HG03064 (cell line): ENCODE measurements at regions not wholly inside any gene's neighbourhood (a gene's known extent, or its start where the extent isn't known, plus 50 kb on each side); places are given as distances from the start of the nearest gene placed in this dataset.
"Not testable (repeated sequence)": the region's sequence is repeated elsewhere in the genome, so short reads cannot be mapped to it uniquely, and the experiment has no call there.

ENCODE experiments used
- ATAC-seq: cut with Tn5 transposase; IDR thresholded peaks from one replicate; pipeline ENCODE4 v1.9.1; 2021; ENCODE audit warnings: low read depth; ENCODE audit not compliant: unreplicated experiment

DNA sequence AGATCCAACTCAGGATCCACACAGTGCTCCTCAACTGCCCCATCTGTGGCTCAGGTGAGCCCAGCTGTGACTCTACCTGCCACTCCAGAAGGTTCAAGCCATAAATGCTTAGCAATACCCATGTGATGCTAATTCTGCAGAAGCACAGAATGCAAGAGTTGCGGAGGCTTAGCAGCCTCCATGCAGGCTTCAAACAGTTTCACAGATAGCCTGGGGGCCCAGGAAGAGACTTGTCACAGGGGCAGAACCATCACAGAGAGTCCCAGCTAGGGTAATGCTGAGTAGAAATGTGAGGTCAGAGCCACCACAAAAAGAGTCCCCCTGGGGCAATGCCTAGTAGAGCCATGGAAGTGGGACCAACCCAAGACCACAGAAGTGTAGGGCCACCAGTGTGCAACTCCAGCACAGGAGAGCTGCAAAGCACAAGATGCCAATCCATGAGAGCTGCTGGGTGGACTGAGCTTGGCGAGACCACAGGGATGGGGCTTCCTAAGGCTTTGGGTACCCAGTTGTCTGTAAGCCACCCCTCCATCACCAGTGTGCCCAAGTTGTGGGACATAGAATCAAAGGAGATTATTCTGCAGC, 283.9 kb downstream of the UBE3D start:
- no peak for ATAC-seq

DNA sequence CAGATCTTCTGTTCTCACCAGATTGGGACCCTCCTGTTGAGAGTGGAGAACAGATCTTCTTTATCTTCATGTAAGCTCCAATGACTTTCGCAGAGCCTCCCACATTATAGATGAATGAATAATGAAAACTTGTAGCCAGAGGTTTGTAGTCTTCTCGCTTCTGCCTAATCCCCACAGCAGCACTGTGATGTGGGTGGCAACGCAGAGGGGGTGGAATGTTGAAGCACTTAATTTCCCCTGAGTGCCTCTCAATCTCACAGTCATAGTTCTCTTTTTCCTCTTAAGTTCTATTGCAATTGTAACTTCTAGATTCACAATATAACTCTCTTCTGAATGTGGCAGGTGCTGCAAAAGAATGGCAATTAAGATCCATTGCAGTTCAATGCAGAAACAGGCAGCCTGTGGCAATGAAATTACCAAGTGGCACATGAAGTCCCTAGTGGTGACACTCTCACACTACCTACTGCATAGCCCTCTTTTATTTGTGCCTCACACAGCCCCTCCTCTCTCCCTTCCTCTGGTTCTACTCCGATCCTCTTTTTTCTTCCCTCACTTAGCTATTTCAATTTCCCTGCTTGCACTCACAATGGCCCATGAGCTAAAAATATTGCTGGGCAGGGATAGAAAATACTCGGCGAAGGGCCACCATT, 281.9 kb downstream of the UBE3D start:
- no peak for ATAC-seq

DNA sequence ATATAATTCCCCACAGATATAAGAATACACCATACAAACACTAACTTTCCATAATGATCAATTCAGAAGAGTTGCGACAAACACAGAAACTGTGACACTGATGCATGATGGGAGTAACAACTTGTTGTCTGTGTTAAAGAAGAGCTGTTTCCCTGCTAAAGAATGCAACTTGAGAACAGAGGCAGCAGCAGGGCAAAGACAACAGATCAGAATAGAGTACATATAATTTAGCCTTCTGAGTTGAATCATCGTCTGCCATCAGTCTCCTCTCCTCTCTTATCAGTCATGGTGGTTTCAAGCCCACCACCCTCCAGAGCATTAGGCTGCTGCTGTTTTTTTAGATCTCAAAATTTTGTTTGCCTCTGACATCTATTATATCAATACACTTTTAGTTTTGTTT, 280.4 kb downstream of the UBE3D start:
- ATAC-seq, result no peak

DNA sequence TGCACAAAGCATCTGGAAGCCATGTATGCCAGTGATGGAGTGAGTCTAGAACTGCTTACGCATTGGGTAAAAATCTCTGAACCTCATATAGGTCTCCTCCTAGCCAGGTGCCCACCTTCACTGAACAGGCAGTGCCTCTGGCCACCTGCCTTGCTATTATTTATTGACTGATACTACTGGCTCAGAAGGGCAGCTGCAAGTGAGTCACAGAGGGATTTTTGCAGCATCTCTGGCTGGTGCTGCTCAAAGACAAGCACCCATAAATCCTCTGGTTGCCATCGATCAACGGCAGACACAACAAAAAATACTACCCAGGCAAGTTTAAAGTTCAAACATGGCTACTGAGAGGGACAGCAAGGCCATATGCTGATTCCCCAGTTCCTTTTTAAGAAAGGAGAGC, 279.4 kb downstream of the UBE3D start:
- ATAC-seq, result no peak

DNA sequence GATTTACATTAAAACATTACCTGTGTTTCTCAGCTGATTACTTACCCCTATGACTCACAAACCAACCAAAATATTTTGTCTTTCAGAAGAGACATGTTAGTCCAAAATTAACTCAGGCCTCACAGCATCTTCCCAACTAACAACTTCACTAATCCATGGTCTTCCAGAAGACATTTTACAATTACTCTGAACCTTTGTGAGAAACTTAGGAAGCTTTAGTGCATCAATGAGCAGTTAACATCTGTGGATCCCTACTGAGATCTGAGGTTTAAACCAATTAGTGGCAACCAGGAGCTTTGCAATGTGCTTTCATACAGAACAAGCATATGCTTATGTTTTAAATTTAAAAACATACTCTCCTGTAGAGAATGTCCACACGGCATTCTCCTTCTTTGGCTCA, 269.7 kb downstream of the UBE3D start:
- no peak for ATAC-seq

DNA sequence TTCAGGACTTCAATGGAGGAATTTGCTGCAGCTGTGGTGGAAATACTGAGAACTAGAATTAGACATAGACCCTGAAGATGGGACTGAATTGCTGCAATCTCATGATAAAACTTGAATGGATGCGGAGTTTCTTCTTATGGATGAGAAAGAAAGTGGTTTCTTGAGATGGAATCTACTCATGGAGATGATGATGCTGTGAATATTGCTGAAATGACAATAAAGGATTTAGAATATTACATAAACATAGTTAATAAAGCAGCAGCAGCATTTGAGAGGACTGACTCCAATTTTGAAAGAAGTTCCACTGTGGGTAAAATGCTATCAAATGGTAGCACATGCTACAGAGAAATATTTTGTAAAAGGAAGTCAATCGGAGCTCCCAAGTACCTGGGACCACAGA, 264.6 kb downstream of the UBE3D start:
- no peak for ATAC-seq

DNA sequence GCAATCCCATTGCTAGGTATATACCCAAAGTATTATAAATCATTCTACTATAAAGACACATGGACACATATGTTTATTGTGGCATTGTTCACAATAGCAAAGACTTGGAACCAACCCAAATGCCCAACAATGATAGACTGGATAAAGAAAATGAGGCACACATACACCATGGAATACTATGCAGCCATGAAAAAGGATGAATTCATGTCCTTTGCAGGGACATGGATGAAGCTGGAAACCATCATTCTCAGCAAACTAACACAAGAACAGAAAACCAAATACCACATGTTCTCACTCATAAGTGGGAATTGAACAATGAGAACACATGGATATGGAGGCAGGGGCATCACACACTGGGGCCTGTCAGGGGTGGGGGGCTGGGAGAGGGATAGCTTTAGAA, 249.4 kb downstream of the UBE3D start:
- ATAC-seq, result not testable (repeated sequence)

DNA sequence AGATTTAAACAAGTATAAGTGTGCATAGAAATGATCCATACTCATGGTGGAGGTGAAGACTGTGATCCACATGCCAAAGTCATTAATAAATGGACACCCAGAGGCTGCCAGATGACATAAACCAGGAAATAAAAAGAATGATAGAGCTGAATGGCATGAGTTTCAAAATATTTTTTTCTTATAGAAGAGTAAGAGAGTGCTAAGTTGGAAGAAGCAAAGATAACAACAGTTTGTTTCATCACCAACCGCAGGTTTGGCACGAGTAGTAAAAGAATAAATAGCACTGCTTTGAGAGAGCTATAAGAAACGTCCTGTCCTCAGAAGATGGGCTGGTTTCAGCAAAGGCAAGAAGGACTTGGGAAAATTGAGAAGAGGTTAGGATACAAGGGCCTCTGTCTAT, 246.9 kb downstream of the UBE3D start:
- no peak for ATAC-seq

DNA sequence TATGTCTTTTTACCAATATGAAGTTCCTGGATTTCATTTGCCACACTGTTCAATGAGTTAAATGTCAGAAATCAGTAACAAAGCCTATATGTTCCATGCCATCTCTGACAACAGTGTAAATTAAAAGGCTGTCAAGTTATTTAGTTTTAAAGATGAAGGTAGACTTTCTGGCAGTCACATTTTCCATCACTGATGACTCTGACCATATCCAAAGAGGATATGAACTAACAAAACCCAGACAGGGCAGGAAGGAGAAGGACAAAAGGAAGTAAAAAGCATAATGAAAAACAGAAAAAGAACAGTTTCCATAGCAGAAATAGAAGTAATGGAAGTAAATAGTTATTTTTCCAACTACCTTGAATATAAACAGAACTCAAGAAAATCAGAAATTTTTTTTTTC, 242.3 kb downstream of the UBE3D start:
- ATAC-seq, result no peak

DNA sequence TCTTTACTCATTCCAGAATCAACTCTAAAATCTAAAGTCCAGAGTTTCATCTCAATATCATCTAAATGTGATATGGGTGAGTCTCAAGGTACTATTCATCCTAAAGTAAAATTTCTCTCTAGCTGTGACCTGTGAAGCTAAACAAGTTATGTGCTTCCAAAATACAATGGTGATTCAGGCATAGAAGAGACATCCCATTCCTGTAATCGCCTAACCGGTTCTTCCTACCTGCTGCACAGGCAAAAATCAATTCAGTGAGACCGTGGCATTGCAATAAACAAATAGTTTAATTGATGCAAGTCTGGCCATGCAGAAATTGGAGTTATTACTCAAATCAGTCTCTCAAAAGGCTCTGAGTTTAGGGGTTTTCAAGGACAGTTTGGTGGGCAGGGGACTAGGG, 232.8 kb downstream of the UBE3D start:
- no peak for ATAC-seq

DNA sequence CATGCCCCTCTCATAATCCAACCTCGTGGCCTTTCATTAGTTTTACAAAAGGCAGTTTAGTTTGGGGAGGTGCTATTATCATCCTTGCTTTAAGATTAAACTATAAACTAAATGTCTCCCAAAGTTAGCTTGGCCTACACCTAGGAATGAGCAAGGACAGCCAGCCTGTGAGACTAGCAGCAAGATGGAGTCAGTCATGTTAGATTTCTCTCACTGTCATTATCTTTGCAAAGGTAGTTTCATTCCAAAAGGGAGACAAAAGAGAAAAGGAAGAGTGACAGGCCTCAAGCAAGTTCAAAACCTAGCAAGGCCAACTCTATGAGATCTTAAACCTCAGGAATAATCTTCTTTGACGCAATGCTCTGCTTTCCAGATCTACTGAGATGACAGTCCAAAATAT, 232.2 kb downstream of the UBE3D start:
- no peak for ATAC-seq

DNA sequence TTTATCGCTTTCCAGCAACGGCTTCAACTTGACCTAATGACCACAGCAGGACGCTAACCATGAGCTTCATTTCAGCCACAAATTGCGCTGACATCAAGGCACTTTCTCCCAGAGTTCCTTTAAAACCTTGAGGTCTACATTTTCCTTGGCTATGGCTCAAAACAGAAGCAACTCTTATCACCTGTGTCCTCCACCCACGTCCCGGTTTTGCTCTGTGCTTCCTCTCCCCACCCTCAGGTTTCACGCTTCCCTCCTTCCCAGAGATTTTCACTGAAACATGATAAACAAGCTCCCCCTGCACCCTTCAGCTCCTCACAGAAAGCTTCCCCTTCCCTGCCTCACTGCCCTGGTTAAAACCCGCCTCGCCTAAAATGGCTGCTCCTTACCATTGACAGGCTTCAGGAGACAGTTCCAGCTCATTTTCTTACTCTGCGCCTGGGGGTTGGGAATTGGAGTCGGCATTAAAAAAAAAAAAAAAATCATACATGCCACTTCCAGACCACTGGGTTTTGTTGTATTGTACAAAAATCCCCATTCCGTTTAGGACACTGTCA, 229.5 kb downstream of the UBE3D start:
- no peak for ATAC-seq

DNA sequence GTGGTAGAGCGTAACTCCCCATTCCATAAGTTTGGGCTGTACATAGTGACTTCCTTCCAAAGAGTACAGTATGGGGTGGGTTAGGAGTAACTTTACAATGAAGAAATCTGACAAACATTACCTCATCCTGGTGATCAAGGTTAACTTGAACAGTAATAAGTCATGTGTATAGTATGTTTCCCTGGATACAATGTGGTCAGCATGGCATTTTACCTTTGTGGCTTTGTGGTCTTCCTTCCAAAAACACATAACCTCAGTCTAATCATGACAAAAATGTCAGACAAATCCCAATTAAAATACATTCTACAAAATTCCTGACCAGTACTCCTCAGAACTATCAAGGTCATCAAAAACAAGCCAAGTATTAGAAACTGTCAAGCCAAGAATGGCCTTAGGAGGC, 225.1 kb downstream of the UBE3D start:
- no peak for ATAC-seq

DNA sequence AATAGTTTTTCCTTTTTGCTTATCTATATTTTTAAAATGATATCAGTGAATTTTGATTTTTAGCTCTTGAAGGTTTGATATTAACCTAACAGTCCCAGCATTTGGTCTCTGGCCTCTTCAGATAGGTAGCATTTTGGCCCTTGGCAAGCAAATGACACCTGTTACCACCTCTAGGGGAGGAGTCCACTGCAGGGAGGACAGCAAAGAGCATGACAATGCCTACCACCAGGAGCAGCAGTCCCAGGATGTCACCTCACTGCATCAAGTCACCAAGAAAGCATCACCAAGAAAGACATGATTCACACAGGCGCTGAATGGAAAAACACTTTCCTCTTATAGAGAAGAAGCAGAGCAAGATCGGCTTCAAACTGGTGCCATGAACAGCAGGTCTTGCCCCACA, 224.3 kb downstream of the UBE3D start:
- ATAC-seq, result no peak
